Coronary artery (tissue), 2 donors: ENCODE measurements at regions not wholly inside any gene's neighbourhood (a gene's known extent, or its start where the extent isn't known, plus 50 kb on each side); places are given as distances from the start of the nearest gene placed in this dataset.

Experiments
- DNase-seq: peaks from one replicate; pipeline ENCODE4 v3.0.0-alpha.2; 2017; ENCODE audit warnings: low spot score
- H3K27ac ChIP-seq, 2 donors: fragments of 200-600 bp; sonication (generic); one replicate each; pipeline ENCODE4 v1.5.1; 2016 to 2019
- H3K4me3 ChIP-seq: fragments of 200-600 bp; sonication (generic); 2 replicates; pipeline ENCODE4 v1.5.1; 2016; ENCODE audit warnings: mild to moderate bottlenecking, moderate library complexity
- CTCF ChIP-seq: fragments of 200-600 bp; sonication (generic); IDR thresholded peaks from one replicate; pipeline ENCODE4 v1.5.1; 2019; ENCODE audit warnings: antibody characterized with exemption

DNA sequence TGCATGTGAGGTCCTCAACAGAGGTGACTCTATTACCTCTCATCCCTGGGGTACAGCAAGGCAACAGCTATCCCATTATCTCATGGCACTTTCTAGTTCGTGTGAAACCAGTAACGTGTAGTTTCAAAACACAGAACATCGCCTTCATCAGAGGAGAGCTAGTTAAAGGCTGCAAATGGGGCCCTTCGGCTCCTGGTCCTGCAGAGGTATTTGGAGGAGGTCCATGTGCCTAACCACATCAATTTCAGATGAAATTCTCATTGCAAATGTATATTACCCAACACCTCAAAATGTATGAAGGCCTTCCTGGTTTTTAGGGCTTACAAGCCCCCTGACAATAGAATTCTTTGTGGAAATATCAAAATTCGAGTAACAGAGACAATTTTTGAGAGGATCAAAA is 95.7 kb upstream of the PSMD7 start:
- Histone ChIP-seq H3K4me3 (no peak overlapping the region), H3K27ac (no peak overlapping the region)
- no peak for TF ChIP-seq CTCF
- DNase-seq: no peak

DNA sequence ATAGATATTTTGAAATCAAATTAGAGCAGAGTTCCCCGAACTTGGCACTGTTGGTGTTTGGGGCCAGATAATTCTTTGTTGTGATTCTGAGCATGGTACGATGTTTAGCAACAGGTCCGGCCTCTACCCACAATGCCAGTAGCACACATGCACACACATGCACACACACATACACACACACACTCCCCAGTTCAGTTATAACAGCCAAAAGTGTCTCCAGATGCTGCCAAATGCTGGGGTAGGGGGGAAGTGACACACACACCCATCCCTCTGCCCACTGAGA is 96.8 kb upstream of the PSMD7 start:
- DNase-seq: no peak
- no peak for TF ChIP-seq CTCF
- Histone ChIP-seq H3K4me3 (no peak overlapping the region), H3K27ac (no peak overlapping the region)

- H3K27ac ChIP-seq: no peak overlapping the region
These were observed 97.4 kb upstream of the PSMD7 start for GRCh38 chr16:74199066-74199841.

DNA sequence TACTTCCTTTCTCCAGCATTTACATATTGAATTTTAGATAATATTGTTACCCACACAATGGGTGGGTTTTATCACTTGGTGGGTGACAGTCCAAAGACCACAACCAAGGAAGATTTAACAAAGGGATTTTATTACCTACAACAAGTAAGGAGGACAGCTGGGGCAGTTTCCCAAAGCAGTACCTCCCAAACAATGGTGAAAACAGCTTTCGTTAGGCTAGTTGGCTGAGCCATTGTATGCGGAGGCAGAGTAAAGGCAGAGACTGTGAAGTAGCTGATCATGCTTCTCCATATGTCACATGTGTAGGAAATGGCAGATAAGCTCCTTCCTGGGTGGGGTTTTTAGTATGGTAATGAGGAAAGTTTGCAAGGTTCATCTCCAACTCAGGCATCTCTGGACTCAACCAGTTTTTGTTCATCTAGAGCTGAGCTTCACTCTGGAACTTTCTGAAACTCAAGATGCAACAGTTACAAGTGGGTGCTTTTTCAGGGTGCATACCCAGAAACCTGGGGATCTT is 104.3 kb upstream of the PSMD7 start:
- H3K4me3 ChIP-seq: no peak overlapping the region
- DNase-seq: no peak
- TF ChIP-seq CTCF: no peak
- H3K27ac ChIP-seq: no peak overlapping the region

More at GRCh38 chr16:74199066-74199841, 97.4 kb upstream of the PSMD7 start:
- no peak for TF ChIP-seq CTCF
- no peak for DNase-seq
- H3K4me3 ChIP-seq: no peak overlapping the region

DNA sequence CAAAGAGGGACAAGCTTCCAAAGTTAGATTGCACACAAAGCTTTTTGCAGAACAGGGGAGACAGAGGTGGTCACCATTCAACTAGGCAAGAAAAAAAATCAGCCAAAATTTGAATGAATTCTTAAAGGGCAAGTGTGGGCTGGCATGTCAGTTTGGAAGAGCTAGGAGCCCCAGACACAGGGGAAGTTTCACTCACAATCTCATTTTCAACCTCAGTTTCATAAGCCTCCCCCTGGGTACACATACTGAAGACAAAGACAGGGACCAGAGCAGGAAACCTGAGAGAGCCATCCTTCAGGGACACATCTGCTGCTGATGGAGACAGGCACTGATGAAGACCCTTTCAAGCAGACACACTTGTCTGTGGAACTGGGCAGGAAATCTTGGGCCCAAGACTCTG is 106.3 kb upstream of the PSMD7 start:
- no peak for TF ChIP-seq CTCF
- Histone ChIP-seq H3K4me3 (no peak overlapping the region), H3K27ac (no peak overlapping the region)
- DNase-seq: no peak

GRCh38 chr16:74188856-74189255 is 107.8 kb upstream of the PSMD7 start:
- DNase-seq: no peak
- no peak overlapping the region for H3K27ac ChIP-seq
- no peak for TF ChIP-seq CTCF
- H3K4me3 ChIP-seq: no peak overlapping the region

- TF ChIP-seq CTCF: no peak
- Histone ChIP-seq H3K4me3 (no peak overlapping the region), H3K27ac (no peak overlapping the region)
- DNase-seq: no peak
These were observed 110.0 kb upstream of the PSMD7 start for GRCh38 chr16:74186561-74186971.
